ENCODE measurements at regions not wholly inside any gene's neighbourhood (a gene's known extent, or its start where the extent isn't known, plus 50 kb on each side); places are given as distances from the start of the nearest gene placed in this dataset.

GRCh38 chr15:97648728-97649127 lies 311.8 kb upstream of the ARRDC4 start:
- no peaks in the 10 kb centered on the region for H3K9me3 ChIP-seq
- no peaks in the 10 kb centered on the region for H3K4me1 ChIP-seq (ENCODE audit: control insufficient read depth in 1 of 2, insufficient read depth in 1 of 2, low read depth in 1 of 2, low read length in 1 of 2)
- H3K27ac ChIP-seq: no peak overlapping the region
- TF ChIP-seq CTCF (IDR thresholded peaks at IDR 0.05): no peak
- H3K27me3 ChIP-seq: peaks cover 20% of the 10 kb centered on the region
- H3K4me3 ChIP-seq (ENCODE audit: low read depth in 1 of 2, low read length in 1 of 2): no peak overlapping the region
- no peaks in the 10 kb centered on the region for H3K36me3 ChIP-seq

GRCh38 chr15:97652041-97652440 lies 308.5 kb upstream of the ARRDC4 start:
- Histone ChIP-seq H3K36me3 (no peaks in the 10 kb centered on the region), H3K9me3 (no peaks in the 10 kb centered on the region), H3K27ac (no peak overlapping the region), H3K27me3 (peaks cover 30% of the 10 kb centered on the region), H3K4me3 (ENCODE audit: low read depth in 1 of 2, low read length in 1 of 2) (no peak overlapping the region), H3K4me1 (ENCODE audit: control insufficient read depth in 1 of 2, insufficient read depth in 1 of 2, low read depth in 1 of 2, low read length in 1 of 2) (no peaks in the 10 kb centered on the region)
- TF ChIP-seq CTCF (IDR thresholded peaks at IDR 0.05): no peak

- H3K4me3 ChIP-seq (ENCODE audit: low read depth in 1 of 2, low read length in 1 of 2): no peak overlapping the region
- H3K4me1 ChIP-seq (ENCODE audit: control insufficient read depth in 1 of 2, insufficient read depth in 1 of 2, low read depth in 1 of 2, low read length in 1 of 2): no peaks in the 10 kb centered on the region
- H3K9me3 ChIP-seq: no peaks in the 10 kb centered on the region
- H3K36me3 ChIP-seq: no peaks in the 10 kb centered on the region
- H3K27ac ChIP-seq: no peak overlapping the region
- no peak for TF ChIP-seq CTCF (IDR thresholded peaks at IDR 0.05)
- H3K27me3 ChIP-seq: peaks cover 30% of the 10 kb centered on the region
Observed at GRCh38 chr15:97652700-97653167, 307.8 kb upstream of the ARRDC4 start.

- Histone ChIP-seq H3K27ac (no peak overlapping the region), H3K4me3 (ENCODE audit: low read depth in 1 of 2, low read length in 1 of 2) (no peak overlapping the region), H3K9me3 (no peaks in the 10 kb centered on the region), H3K27me3 (peaks cover 30% of the 10 kb centered on the region), H3K36me3 (no peaks in the 10 kb centered on the region), H3K4me1 (ENCODE audit: control insufficient read depth in 1 of 2, insufficient read depth in 1 of 2, low read depth in 1 of 2, low read length in 1 of 2) (no peaks in the 10 kb centered on the region)
- TF ChIP-seq CTCF (IDR thresholded peaks at IDR 0.05): no peak
Observed at GRCh38 chr15:97653896-97654295, 306.6 kb upstream of the ARRDC4 start.

- TF ChIP-seq CTCF (IDR thresholded peaks at IDR 0.05): no peak
- no peak overlapping the region for H3K27ac ChIP-seq
- H3K4me3 ChIP-seq (ENCODE audit: low read depth in 1 of 2, low read length in 1 of 2): no peak overlapping the region
- H3K36me3 ChIP-seq: no peaks in the 10 kb centered on the region
- H3K9me3 ChIP-seq: no peaks in the 10 kb centered on the region
- H3K27me3 ChIP-seq: peaks cover 30% of the 10 kb centered on the region
- H3K4me1 ChIP-seq (ENCODE audit: control insufficient read depth in 1 of 2, insufficient read depth in 1 of 2, low read depth in 1 of 2, low read length in 1 of 2): no peaks in the 10 kb centered on the region
Observed at GRCh38 chr15:97654481-97655076, 305.9 kb upstream of the ARRDC4 start.
